K562 (cell line): ENCODE measurements at regions not wholly inside any gene's neighbourhood (a gene's known extent, or its start where the extent isn't known, plus 50 kb on each side); places are given as distances from the start of the nearest gene placed in this dataset.

Experiments used
- ATAC-seq: fragments of 200-7000 bp; cut with Tn5 transposase; 3 replicates; pipeline ENCODE4 v1.9.1; 2020; ENCODE audit warnings: moderate library complexity
- BruUV-seq: library from RNA; stranded (reverse); fragments of 400-500 nt; replicated peaks from 2 replicates; lab custom pipeline; 2021; lab: Mats Ljungman, UMichigan
- CTCF ChIA-PET: fragments of 300-600 bp; formaldehyde crosslinking; extraction: SDS; loops from one replicate; lab custom pipeline; 2021; ENCODE audit warnings: low intra/inter-chr PET ratio; lab: Yijun Ruan, JAX
- POLR2A ChIA-PET: fragments of 300-600, 350-650 bp; sonication (Branson Sonifier 250); formaldehyde crosslinking; extraction: SDS; loops from one replicate; lab custom pipeline; 2021; ENCODE audit warnings: antibody characterized with exemption, inconsistent platforms; lab: Yijun Ruan, JAX
- DNase-seq, 4 experiments: peaks; one replicate each; pipeline versions ENCODE4 v3.0.0 to v3.0.0-alpha.2; 2011 to 2018; ENCODE audit warnings: low spot score in 3 of 4, mixed read lengths in 3 of 4; ENCODE audit errors: extremely low read depth in 1 of 4
- FAIRE-seq: peaks from 2 replicates; lab custom pipeline; 2011; peaks lifted over from hg19 to GRCh38; lab: Jason Lieb, UNC
- H2AFZ ChIP-seq: 2 replicates; pipeline ENCODE4 v1.6.0; 2011; ENCODE audit warnings: low read depth, low read length, control low read depth, inconsistent platforms
- H3K27ac ChIP-seq: fragments of 200-600 bp; 3 replicates; pipeline ENCODE4 v1.8.0; 2011; ENCODE audit warnings: low read depth, mild to moderate bottlenecking, control low read depth, inconsistent platforms, low read length, moderate library complexity, mixed read lengths; ENCODE audit errors: extremely low read depth
- H3K27me3 ChIP-seq, 2 experiments: fragments of 300-600 bp in 1 of 2; 2 replicates in 1 of 2; 3 replicates in 1 of 2; pipeline versions ENCODE4 v1.6.0 to v1.8.0; 2011; ENCODE audit warnings: inconsistent platforms in 2 of 2, low read length in 2 of 2, mild to moderate bottlenecking in 1 of 2, mixed read lengths in 1 of 2, moderate library complexity in 1 of 2; ENCODE audit not compliant: control insufficient read depth in 2 of 2, insufficient read depth in 2 of 2
- H3K36me3 ChIP-seq: fragments of 300-600 bp; 3 replicates; pipeline ENCODE4 v1.8.0; 2011; ENCODE audit warnings: mild to moderate bottlenecking, low read length, inconsistent platforms; ENCODE audit not compliant: control insufficient read depth, insufficient read depth
- H3K4me1 ChIP-seq, 2 experiments: fragments of 200-600 bp in 1 of 2; replicated peaks in 1 of 2; 2 replicates in 1 of 2; 3 replicates in 1 of 2; pipeline versions ENCODE4 v1.5.1 to v1.8.0; 2011; ENCODE audit warnings: inconsistent platforms in 2 of 2, low read length in 2 of 2, mild to moderate bottlenecking in 1 of 2, mixed read lengths in 1 of 2, moderate library complexity in 1 of 2; ENCODE audit not compliant: control insufficient read depth in 2 of 2, insufficient read depth in 2 of 2
- H3K4me2 ChIP-seq: 2 replicates; pipeline ENCODE4 v1.6.1; 2011; ENCODE audit warnings: low read length, control low read depth, inconsistent platforms, mixed read lengths; ENCODE audit not compliant: insufficient read depth
- H3K4me3 ChIP-seq: fragments of 200-600 bp; sonication (generic), shearing (Covaris generic); 2 replicates; pipeline ENCODE4 v1.5.1; 2016; ENCODE audit warnings: control low read depth, inconsistent platforms
- H3K79me2 ChIP-seq: fragments of 200-600 bp; 3 replicates; pipeline ENCODE4 v1.8.0; 2011; ENCODE audit warnings: low read length, inconsistent platforms; ENCODE audit not compliant: control insufficient read depth, insufficient read depth
- H3K9ac ChIP-seq, 2 experiments: 2 replicates each; pipeline versions ENCODE4 v1.6.0 to v1.6.1; 2011; ENCODE audit warnings: low read depth in 2 of 2, low read length in 2 of 2, control low read depth in 1 of 2, inconsistent platforms in 1 of 2, mild to moderate bottlenecking in 1 of 2, mixed read lengths in 1 of 2; ENCODE audit not compliant: insufficient read depth in 1 of 2
- H3K9me1 ChIP-seq: one replicate; pipeline ENCODE4 v1.6.0; 2011; ENCODE audit warnings: inconsistent platforms, mild to moderate bottlenecking, low read length, moderate library complexity; ENCODE audit not compliant: control insufficient read depth, insufficient read depth
- H3K9me3 ChIP-seq: replicated peaks from 2 replicates; pipeline ENCODE4 v1.5.1; 2011; ENCODE audit warnings: low read depth, low read length, inconsistent platforms; ENCODE audit not compliant: control insufficient read depth, insufficient read depth
- H4K20me1 ChIP-seq: replicated peaks from 2 replicates; pipeline ENCODE4 v1.6.1; 2011; ENCODE audit warnings: low read length, inconsistent platforms, mixed read lengths; ENCODE audit not compliant: control insufficient read depth, insufficient read depth
- MEF2A ChIP-seq: IDR thresholded peaks from 2 replicates; pipeline ENCODE4 v1.6.1; 2011; ENCODE audit warnings: low read depth, mild to moderate bottlenecking, low read length, moderate library complexity; ENCODE audit not compliant: control insufficient read depth
- MTA1 ChIP-seq: fragments of 450-650 bp; IDR thresholded peaks from 2 replicates; pipeline ENCODE4 v1.6.1; 2017; ENCODE audit warnings: borderline replicate concordance
- PKNOX1 ChIP-seq: fragments of 450-650 bp; IDR thresholded peaks from 2 replicates; pipeline ENCODE4 v1.6.1; 2016
- SMAD3 ChIP-seq: fragments of 450-650 bp; formaldehyde crosslinking; conservative IDR thresholded peaks from 2 replicates; pipeline ENCODE4 v1.4.0; 2020; ENCODE audit warnings: mild to moderate bottlenecking
- STAT5A ChIP-seq: IDR thresholded peaks from 2 replicates; pipeline ENCODE4 v1.6.1; 2012; ENCODE audit warnings: low read length, inconsistent platforms, borderline replicate concordance
- ZBTB5 ChIP-seq: fragments of 450-650 bp; IDR thresholded peaks from 2 replicates; pipeline ENCODE4 v1.6.1; 2017; ENCODE audit warnings: antibody characterized with exemption
- ZSCAN32 ChIP-seq: fragments of 450-650 bp; formaldehyde crosslinking; IDR thresholded peaks from 2 replicates; pipeline ENCODE4 v1.4.0; 2020; ENCODE audit warnings: mild to moderate bottlenecking, moderate library complexity
- WGBS: fragments of 100-300 bp; shearing (Covaris generic); methylation state at CpG from one replicate; pipeline ENCODE4 v1.1.6; 2016; ENCODE audit warnings: low coverage, mixed read lengths; ENCODE audit not compliant: insufficient coverage; ENCODE audit errors: missing lambda C conversion rate; 5-methylcytosine and 5-hydroxymethylcytosine counted together
- in situ Hi-C: fragments of 300-500 bp; cut with MboI; formaldehyde crosslinking; loops from 4 replicates; pipeline ENCODE4 v1.15.0; 2018; ENCODE audit warnings: inconsistent platforms, mixed read lengths
- intact Hi-C: fragments of 100-400 bp; cut with micrococcal nuclease; formaldehyde crosslinking; loops from 2 replicates; pipeline ENCODE4 v1.14.2; 2022

GRCh38 chr4:96262057-96262456 is 422.2 kb downstream of the PDHA2 start:
- ChIA-PET POLR2A (no interaction called here), CTCF (no interaction called here)
- BruUV-seq: no TSS peak
- Histone ChIP-seq H3K27me3 (no peaks in the 10 kb centered on the region), H3K9me1 (no peaks in the 10 kb centered on the region), H3K4me2 (no peak overlapping the region), H3K9me3 (0 out of 2 replicates have a peak, but pooled peaks cover 1% of the 10 kb centered on the region), H4K20me1 (no peaks in the 10 kb centered on the region), H3K79me2 (no peaks in the 10 kb centered on the region), H3K9ac (no peak overlapping the region), H3K4me3 (no peak overlapping the region), H3K27ac (no peak overlapping the region), H3K36me3 (no peaks in the 10 kb centered on the region), H3K4me1 (no peaks in the 10 kb centered on the region), H2AFZ (no peak overlapping the region)
- DNase-seq (peak in 1 of 4 experiments; percentile 5), ATAC-seq (no peak), FAIRE-seq (no peak)
- 2% methylated on average over 5 of the region's 5 CpGs for WGBS
- in situ Hi-C loops (no loop called here), intact Hi-C loops (no loop called here)
- no peak for TF ChIP-seq SMAD3 (CRISPR knock-in tag)

- POLR2A ChIA-PET: no interaction called here
- no peak for TF ChIP-seq ZBTB5
- no peak for TF ChIP-seq STAT5A
- no peak for TF ChIP-seq ZSCAN32 (CRISPR knock-in tag)
- no peak for TF ChIP-seq MTA1
- no peak for TF ChIP-seq PKNOX1
- TF ChIP-seq MEF2A: no peak
- TF ChIP-seq, all 486 proteins: peak for 0
- WGBS: 0% methylated on average over 1 of the region's 1 CpG
- H3K4me2 ChIP-seq: no peak overlapping the region
- no peaks in the 10 kb centered on the region for H3K9me1 ChIP-seq
- no peak overlapping the region for H3K27ac ChIP-seq
- FAIRE-seq (no peak), DNase-seq (no peak), ATAC-seq (no peak)
- in situ Hi-C loops: no loop called here
- no TSS peak for BruUV-seq
- CTCF ChIA-PET: no interaction called here
- no peak overlapping the region for H2AFZ ChIP-seq
- H3K9ac ChIP-seq: no peak overlapping the region
- intact Hi-C loops: no loop called here
- H3K27me3 ChIP-seq: no peaks in the 10 kb centered on the region
- H3K36me3 ChIP-seq: no peaks in the 10 kb centered on the region
- no peaks in the 10 kb centered on the region for H4K20me1 ChIP-seq
- H3K79me2 ChIP-seq: no peaks in the 10 kb centered on the region
- H3K4me1 ChIP-seq: no peaks in the 10 kb centered on the region
- no peak overlapping the region for H3K4me3 ChIP-seq
- no peaks in the 10 kb centered on the region for H3K9me3 ChIP-seq
Observed at GRCh38 chr4:96263291-96263690, 423.4 kb downstream of the PDHA2 start.
